NT2/D1 (cell line): ENCODE measurements at regions not wholly inside any gene's neighbourhood (a gene's known extent, or its start where the extent isn't known, plus 50 kb on each side); places are given as distances from the start of the nearest gene placed in this dataset.

ENCODE experiments used
- SUZ12 ChIP-seq: IDR thresholded peaks from 2 replicates; pipeline ENCODE4 v1.6.1; 2011; ENCODE audit not compliant: insufficient read length, insufficient read depth; ENCODE audit errors: extremely low read depth
- YY1 ChIP-seq: IDR thresholded peaks from 2 replicates; pipeline ENCODE4 v1.6.1; 2011; ENCODE audit not compliant: insufficient read length, insufficient read depth
- ZNF274 ChIP-seq: IDR thresholded peaks from 2 replicates; pipeline ENCODE4 v1.6.1; 2011; ENCODE audit warnings: mild to moderate bottlenecking, low read depth, low read length

- TF ChIP-seq SUZ12, result no peak
- TF ChIP-seq YY1, result no peak
- no peak for TF ChIP-seq ZNF274
Measured at GRCh38 chr4:188341428-188341827, 202.2 kb downstream of the TRIML1 start.
